IPS-18c (cell line): ENCODE measurements at regions not wholly inside any gene's neighbourhood (a gene's known extent, or its start where the extent isn't known, plus 50 kb on each side); places are given as distances from the start of the nearest gene placed in this dataset.

ENCODE experiments used
- H3K4me3 ChIP-seq: 2 replicates; pipeline ENCODE4 v1.7.0; 2013; ENCODE audit warnings: low read depth, mild to moderate bottlenecking, low read length, moderate library complexity; ENCODE audit not compliant: insufficient read depth
- H3K9me3 ChIP-seq: one replicate; pipeline ENCODE4 v1.6.1; 2013; ENCODE audit warnings: mild to moderate bottlenecking, low read length, moderate library complexity; ENCODE audit not compliant: control insufficient read depth, insufficient read depth

DNA sequence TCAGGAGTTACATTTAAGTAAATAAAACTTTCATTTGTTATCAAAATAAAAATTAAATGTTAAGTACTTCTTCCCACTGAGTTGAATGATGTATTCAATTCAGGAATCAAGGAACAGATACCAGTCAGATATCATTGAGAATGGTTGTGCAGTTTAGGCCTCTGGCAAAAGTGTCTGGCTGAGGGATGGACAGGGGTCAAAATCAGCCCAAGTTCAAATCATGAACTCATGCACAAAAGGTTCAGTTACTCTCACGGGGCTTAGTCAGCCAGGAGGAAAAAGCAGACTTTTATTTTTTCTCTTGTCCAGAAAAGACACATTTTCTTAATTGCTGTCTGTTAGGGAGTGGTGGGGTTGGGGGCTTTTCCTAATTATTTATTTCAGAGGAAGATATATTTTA is 166.3 kb downstream of the RASSF9 start:
- no peaks in the 10 kb centered on the region for H3K9me3 ChIP-seq
- H3K4me3 ChIP-seq: no peak overlapping the region

- Histone ChIP-seq H3K9me3 (no peaks in the 10 kb centered on the region), H3K4me3 (no peak overlapping the region)
Observed at GRCh38 chr12:85672436-85672835, 163.8 kb downstream of the RASSF9 start.

DNA sequence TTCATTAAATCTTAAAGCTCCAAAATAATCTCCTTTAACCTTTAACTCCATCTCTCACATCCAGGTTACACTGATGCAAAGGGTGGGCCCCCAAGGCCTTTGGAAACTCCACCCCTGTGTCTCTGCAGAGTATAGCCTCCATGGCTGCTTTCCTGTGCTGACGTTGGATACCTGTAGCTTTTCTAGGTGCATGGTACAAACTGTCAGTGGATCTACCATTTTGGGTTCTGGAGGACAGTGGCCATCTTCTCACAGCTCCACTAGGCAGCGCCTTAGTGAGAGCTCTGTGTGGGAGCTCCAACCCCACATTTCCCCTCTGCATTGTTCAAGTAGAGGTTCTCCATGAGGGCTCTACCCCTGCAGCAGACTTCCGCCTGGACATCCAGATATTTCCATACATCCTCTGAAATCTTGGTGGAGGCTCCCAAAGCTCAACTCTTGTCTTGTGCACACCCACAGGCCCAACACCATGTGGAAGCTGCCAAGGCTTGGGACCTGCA is 162.2 kb downstream of the RASSF9 start:
- Histone ChIP-seq H3K4me3 (no peak overlapping the region), H3K9me3 (no peaks in the 10 kb centered on the region)

DNA sequence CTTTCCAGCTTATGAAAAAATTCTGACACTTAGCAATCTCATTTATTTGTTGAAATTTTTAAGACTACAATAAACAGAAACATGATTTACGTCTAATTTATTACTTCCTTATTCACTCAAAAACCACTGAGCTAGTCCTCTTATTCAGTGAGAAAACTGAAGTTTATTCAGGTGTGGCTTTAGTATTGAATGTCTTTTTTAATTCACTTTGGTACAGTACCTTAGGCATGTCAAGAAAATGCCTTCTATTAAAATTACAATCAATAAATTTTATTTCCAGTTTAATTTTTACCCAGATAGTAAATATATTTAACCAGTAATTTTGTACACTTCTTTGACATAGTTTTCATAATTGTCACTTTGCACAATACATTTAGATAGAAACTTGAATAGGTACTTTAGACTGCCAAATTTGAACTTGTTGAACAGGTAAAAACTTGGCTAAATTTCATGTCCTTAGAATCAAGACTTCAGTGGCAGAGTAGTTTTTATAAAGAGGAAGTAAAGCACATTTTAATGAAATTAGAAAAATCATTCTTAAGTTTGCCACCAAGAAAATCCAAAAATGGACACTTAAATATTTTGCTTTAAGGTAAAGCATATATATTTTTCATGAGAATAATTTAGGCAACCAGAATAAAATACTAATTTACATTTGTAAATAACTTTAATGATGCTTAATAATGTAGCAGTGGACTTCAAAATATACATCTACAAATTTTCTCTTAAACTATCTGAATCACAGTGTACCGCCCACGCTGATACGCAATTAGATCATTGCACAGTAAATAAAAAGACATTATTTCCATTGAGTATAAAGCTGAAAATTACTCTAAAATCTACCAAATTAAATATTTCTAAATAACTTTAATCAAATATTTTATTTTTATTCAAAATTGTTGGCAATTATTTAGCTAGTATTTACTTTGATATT is 159.1 kb downstream of the RASSF9 start:
- H3K4me3 ChIP-seq: no peak overlapping the region
- H3K9me3 ChIP-seq: no peaks in the 10 kb centered on the region

DNA sequence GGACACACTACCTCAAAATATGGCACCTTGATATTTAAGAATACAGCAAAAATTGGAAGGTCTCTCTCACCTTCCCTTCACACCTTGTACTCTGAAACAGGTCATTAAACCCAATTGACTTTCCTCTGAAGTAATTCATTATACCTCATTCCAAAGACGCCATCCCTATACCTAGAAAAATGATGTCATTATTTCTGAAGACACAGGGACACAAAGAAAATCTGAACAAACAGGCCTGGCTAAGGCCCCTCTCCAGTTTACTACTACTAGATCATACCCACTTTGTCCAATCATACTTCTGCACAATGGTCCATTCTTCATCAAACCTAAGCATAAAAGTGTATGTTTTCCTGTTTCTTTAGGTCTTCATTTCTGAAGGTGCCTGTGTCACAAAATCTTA is 156.9 kb downstream of the RASSF9 start:
- no peaks in the 10 kb centered on the region for H3K9me3 ChIP-seq
- H3K4me3 ChIP-seq: no peak overlapping the region

GRCh38 chr12:85680881-85681280 is 155.3 kb downstream of the RASSF9 start:
- Histone ChIP-seq H3K9me3 (no peaks in the 10 kb centered on the region), H3K4me3 (no peak overlapping the region)

DNA sequence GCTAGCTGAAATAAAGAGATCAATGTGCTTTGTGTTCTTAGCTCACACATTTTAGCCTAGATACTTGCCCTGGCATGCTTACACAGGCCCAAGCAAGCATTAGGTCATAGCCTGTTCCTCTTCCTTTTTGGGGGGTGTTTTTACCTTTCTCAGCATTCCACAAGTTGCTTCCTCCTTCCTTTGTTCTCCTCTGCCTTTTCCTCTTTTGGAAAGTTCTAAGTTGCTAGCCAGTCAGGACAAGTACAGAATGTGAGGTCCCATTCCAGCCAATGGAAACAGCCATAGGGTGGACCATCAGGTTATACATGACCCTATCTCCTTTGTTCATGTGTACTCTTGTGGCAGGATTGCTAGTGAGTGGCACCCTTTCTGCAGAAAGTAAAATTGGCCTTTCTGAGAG is 154.9 kb downstream of the RASSF9 start:
- Histone ChIP-seq H3K9me3 (no peaks in the 10 kb centered on the region), H3K4me3 (no peak overlapping the region)

DNA sequence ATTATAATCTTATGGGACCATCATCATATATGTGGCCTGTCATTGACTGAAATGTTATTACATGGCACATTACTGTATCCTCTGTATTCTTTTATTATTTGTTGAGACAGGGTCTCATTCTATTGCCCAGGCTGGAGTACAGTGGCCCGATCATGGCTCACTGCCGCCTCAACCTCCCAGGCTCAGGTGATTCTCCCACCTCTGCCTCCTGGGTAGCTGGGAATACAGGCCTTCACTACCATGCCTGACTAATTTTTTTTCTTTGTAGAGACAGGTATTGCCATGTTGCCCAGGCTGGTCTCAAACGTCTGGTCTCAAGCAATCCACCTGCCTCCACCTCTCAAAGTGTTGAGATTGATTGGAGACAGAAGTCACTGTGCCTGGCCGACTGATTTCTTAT is 153.2 kb downstream of the RASSF9 start:
- Histone ChIP-seq H3K9me3 (no peaks in the 10 kb centered on the region), H3K4me3 (no peak overlapping the region)

DNA sequence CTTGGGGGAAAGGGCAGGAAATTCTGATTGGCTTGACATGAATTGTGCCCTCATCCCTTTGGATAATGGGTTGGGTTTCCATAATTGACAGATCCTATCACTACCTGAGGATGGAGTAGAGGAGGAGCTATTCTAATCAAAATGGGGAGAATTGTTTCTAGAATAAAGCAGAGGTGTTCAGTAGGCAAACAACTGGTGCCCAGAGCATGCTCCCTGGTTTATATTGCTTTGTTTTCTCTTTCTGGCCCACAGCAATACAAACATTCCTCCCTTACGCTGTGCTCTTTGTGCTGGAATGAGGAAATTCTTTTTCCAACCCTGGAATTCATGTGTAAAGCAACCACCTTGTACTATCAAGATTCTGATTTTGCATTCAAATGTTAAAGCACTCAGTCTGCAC is 147.4 kb downstream of the RASSF9 start:
- no peak overlapping the region for H3K4me3 ChIP-seq
- H3K9me3 ChIP-seq: no peaks in the 10 kb centered on the region

- Histone ChIP-seq H3K9me3 (no peaks in the 10 kb centered on the region), H3K4me3 (no peak overlapping the region)
Observed at GRCh38 chr12:85690146-85690545, 146.1 kb downstream of the RASSF9 start.

DNA sequence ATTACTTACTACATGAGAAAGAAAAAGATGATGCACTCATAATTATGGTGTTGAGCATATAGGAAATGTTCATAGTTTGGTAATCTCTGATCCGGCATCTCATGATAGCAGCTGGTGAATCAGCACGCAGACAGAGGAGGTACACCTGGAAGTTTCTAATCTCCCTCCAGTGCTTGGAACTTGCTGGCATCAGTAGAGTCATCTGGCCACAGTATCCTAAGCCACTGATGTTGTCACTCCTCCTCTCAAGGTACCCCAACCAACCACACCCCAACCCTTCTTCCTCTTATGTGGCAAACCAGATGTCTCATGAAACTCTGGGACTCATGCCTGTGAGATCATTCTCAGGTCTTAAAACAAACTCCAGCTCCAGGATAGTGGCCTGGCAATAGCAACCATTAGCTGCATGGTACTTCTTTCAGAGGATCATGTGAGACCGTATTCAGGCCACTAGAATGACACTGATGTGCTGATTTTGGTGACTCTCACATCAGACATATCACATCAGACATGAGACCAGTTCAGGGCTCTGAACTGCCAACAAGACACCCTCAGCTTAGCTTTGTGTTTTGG is 143.0 kb downstream of the RASSF9 start:
- H3K9me3 ChIP-seq: no peaks in the 10 kb centered on the region
- no peak overlapping the region for H3K4me3 ChIP-seq

GRCh38 chr12:85695097-85695715 is 141.0 kb downstream of the RASSF9 start:
- Histone ChIP-seq H3K9me3 (no peaks in the 10 kb centered on the region), H3K4me3 (no peak overlapping the region)

DNA sequence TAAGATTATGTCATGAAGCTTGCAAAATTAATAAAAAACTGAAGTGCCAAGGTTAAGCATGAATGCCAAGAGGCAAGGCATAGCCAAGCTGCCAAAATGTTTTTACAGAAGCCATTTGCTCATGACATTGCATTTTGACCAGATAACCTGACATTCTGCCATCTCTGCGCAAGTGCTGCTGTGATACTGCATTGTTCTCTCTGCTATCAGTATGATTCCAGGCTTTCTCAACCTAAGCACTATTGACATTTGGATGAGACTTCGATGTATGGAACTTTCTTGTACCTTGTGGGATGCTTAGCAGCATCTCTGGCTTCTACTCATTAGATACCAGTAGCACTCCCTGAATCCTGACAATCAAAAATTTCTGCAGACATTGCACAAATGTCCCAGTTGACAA is 139.2 kb downstream of the RASSF9 start:
- H3K9me3 ChIP-seq: no peaks in the 10 kb centered on the region

GRCh38 chr12:85698937-85699336 is 137.3 kb downstream of the RASSF9 start:
- H3K9me3 ChIP-seq: no peaks in the 10 kb centered on the region
- no peak overlapping the region for H3K4me3 ChIP-seq

More for the DNA sequence above, 139.2 kb downstream of the RASSF9 start:
- no peak overlapping the region for H3K4me3 ChIP-seq

- no peaks in the 10 kb centered on the region for H3K9me3 ChIP-seq
- H3K4me3 ChIP-seq: no peak overlapping the region
Observed at GRCh38 chr12:85708775-85709174, 127.4 kb downstream of the RASSF9 start.

DNA sequence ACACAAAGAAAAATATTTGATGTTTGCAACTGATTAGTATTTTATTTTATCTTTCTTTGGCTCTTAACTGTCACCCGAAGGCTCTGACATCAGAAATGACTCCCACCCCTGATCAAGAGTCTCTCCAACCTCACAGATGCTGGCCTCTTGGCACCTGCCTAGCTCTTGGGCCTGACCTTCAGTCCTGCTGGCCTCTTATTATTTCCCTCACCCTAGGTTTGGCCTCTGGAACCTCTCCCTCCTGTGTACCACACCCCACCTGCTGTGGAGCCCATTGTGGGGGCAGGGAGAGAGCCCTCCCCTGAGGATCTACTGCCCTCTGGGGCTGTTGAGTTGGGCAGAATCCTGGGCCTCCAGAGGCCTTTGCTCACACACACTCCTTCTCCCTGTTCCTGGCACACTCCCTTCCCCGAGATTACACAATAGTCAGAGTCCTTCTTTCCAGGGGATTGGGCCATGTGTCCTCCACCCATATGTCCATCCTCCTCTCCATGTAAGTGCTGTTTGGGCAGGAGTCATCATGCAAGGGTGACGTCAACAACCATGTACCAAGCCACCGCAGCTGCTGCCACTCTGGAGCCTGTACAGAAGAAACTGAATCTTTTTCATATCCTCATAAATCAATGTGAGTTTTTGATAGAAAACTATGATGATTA is 124.3 kb downstream of the RASSF9 start:
- no peaks in the 10 kb centered on the region for H3K9me3 ChIP-seq

DNA sequence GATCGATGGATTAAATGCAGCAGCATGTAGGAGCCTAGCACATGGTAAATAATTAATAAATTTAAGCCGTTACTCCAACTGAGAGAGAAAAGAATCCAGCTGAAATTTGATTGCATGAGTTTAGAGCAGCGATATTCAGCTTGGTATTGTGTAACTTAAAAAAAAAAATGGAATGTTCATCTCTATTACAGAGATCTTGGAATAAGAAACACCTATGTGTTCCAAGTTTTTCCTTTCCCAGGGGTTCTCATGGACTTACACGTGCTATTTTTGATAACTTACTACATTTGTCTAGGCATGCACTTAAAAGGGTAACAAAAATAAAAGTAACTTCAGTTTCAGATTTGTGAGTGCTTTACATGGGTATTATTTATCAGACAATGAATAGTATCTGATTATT is 122.8 kb downstream of the RASSF9 start:
- H3K4me3 ChIP-seq: no peak overlapping the region
- H3K9me3 ChIP-seq: peaks cover 2% of the 10 kb centered on the region

More for the DNA sequence above, 124.3 kb downstream of the RASSF9 start:
- H3K4me3 ChIP-seq: no peak overlapping the region
